Ishikawa (cell line): ENCODE measurements at regions not wholly inside any gene's neighbourhood (a gene's known extent, or its start where the extent isn't known, plus 50 kb on each side); places are given as distances from the start of the nearest gene placed in this dataset.

Experiments used
- CEBPB ChIP-seq: IDR thresholded peaks from 2 replicates; pipeline ENCODE4 v1.6.1; 2012
- CREB1 ChIP-seq: IDR thresholded peaks from 2 replicates; pipeline ENCODE4 v1.6.1; 2012; ENCODE audit warnings: low read depth
- EGR1 ChIP-seq: IDR thresholded peaks from 2 replicates; pipeline ENCODE4 v1.6.1; 2012
- EP300 ChIP-seq: IDR thresholded peaks from 2 replicates; pipeline ENCODE4 v1.6.1; 2012; ENCODE audit warnings: borderline replicate concordance
- FOXM1 ChIP-seq: IDR thresholded peaks from 2 replicates; pipeline ENCODE4 v1.6.1; 2012; ENCODE audit warnings: low read depth, borderline replicate concordance
- MAX ChIP-seq: IDR thresholded peaks from 2 replicates; pipeline ENCODE4 v1.6.1; 2012
- NFIC ChIP-seq: IDR thresholded peaks from 2 replicates; pipeline ENCODE4 v1.6.1; 2012
- RAD21 ChIP-seq: IDR thresholded peaks from 2 replicates; pipeline ENCODE4 v1.6.1; 2012; ENCODE audit warnings: low read depth
- REST ChIP-seq: IDR thresholded peaks from 2 replicates; pipeline ENCODE4 v1.6.1; 2012; ENCODE audit warnings: low read depth, mild to moderate bottlenecking
- TAF1 ChIP-seq: IDR thresholded peaks from 2 replicates; pipeline ENCODE4 v1.6.1; 2012; ENCODE audit warnings: low read depth, mild to moderate bottlenecking
- TCF12 ChIP-seq: IDR thresholded peaks from 2 replicates; pipeline ENCODE4 v1.6.1; 2012; ENCODE audit warnings: low read depth
- TEAD4 ChIP-seq: IDR thresholded peaks from 2 replicates; pipeline ENCODE4 v1.6.1; 2012
- USF1 ChIP-seq: IDR thresholded peaks from 2 replicates; pipeline ENCODE4 v1.6.1; 2012
- YY1 ChIP-seq: IDR thresholded peaks from 2 replicates; pipeline ENCODE4 v1.6.1; 2012; ENCODE audit warnings: low read depth
- ZBTB7A ChIP-seq: IDR thresholded peaks from 2 replicates; pipeline ENCODE4 v1.6.1; 2012; ENCODE audit warnings: low read depth

- TF ChIP-seq TAF1 (no peak), RAD21 (no peak), USF1 (no peak), EP300 (no peak), CEBPB (no peak), YY1 (no peak), REST (no peak), TEAD4 (no peak), TCF12 (no peak), NFIC (no peak), CREB1 (no peak)
Measured at GRCh38 chr3:22172964-22173363, 422.0 kb upstream of the ZNF385D start.

GRCh38 chr3:22175947-22176346 is 424.9 kb upstream of the ZNF385D start:
- no peak for TF ChIP-seq REST
- no peak for TF ChIP-seq TCF12
- no peak for TF ChIP-seq EGR1
- no peak for TF ChIP-seq MAX
- no peak for TF ChIP-seq CEBPB
- no peak for TF ChIP-seq RAD21
- no peak for TF ChIP-seq TEAD4
- no peak for TF ChIP-seq FOXM1
- TF ChIP-seq YY1, result no peak
- no peak for TF ChIP-seq TAF1
- no peak for TF ChIP-seq NFIC
- no peak for TF ChIP-seq ZBTB7A
- TF ChIP-seq USF1, result no peak

GRCh38 chr3:22176911-22177310 is 425.9 kb upstream of the ZNF385D start:
- TF ChIP-seq ZBTB7A (no peak), TEAD4 (no peak), CEBPB (no peak), YY1 (no peak), TAF1 (no peak), MAX (no peak), CREB1 (no peak), TCF12 (no peak), FOXM1 (no peak), EP300 (no peak), RAD21 (no peak), REST (no peak), NFIC (no peak), USF1 (no peak), EGR1 (no peak)

GRCh38 chr3:22189616-22190015 is 438.6 kb upstream of the ZNF385D start:
- TF ChIP-seq MAX (no peak), REST (no peak), EGR1 (no peak), CEBPB (no peak), USF1 (no peak), TCF12 (no peak), EP300 (no peak)
